ENCODE measurements at regions not wholly inside any gene's neighbourhood (a gene's known extent, or its start where the extent isn't known, plus 50 kb on each side); places are given as distances from the start of the nearest gene placed in this dataset.

DNA sequence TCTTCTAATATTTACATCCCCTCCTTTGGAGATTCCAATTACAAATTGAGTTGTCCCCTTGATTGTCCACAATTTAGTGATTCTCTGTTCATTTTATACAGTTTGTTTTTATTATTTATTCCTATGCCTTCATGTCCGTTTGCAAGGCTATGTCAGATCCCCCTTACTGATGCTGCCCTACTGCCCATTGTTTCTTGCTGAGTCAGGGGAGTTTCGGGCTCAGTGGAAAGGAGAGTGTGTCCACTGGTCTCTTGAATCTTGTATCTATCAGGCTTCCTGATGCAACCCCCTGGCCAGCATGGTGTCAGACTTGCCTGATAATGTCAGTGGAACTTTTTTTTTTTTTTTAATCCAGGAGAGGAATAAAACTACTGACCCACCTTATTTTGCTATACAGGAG is 384.4 kb downstream of the CDC14C start:
- peaks cover 3 to 5% of the 10 kb centered on the region in 2 donors for H3K9me3 ChIP-seq (replicated peaks in 1 of 2; ENCODE audit: control insufficient read depth in 1 of 2, insufficient read depth in 1 of 2, low read length in 2 of 2)
- no peak overlapping the region for H2AFZ ChIP-seq (ENCODE audit: insufficient read depth, low read depth, low read length, poor library complexity, severe bottlenecking)
- H3K36me3 Mint-ChIP-seq: no peaks in the 10 kb centered on the region
- no peak overlapping the region for H3K27ac ChIP-seq (ENCODE audit: low read depth in 1 of 2, low read length in 2 of 2)
- H3K36me3 ChIP-seq (replicated peaks in 1 of 2; ENCODE audit: control insufficient read depth in 1 of 2, insufficient read depth in 2 of 2, low read length in 2 of 2): no peaks in the 10 kb centered on the region
- H3K27ac Mint-ChIP-seq: no peak overlapping the region
- no peak for TF ChIP-seq CTCF (IDR thresholded peaks at IDR 0.05)
- intact Hi-C loops (cut with micrococcal nuclease): no loop called here
- no peaks in the 10 kb centered on the region for H3K4me1 ChIP-seq (ENCODE audit: control insufficient read depth in 1 of 2, insufficient read depth in 2 of 2, low read length in 2 of 2)
- no peaks in the 10 kb centered on the region for H4K20me1 ChIP-seq (ENCODE audit: insufficient read depth, low read length)
- no peaks in the 10 kb centered on the region for H3K27me3 ChIP-seq (ENCODE audit: control insufficient read depth in 2 of 2, insufficient read depth in 2 of 2, low read length in 2 of 2)
- H3K27me3 Mint-ChIP-seq (ENCODE audit: low read depth in 3 of 3): peaks cover 0 to 2% (median 0%) of the 10 kb centered on the region in 3 donors
- no peak overlapping the region for H3K9ac ChIP-seq (ENCODE audit: insufficient read depth, low read length, poor library complexity, severe bottlenecking)
- H3K4me3 ChIP-seq (replicated peaks in 1 of 3; ENCODE audit: low read depth in 2 of 3, low read length in 3 of 3): no peak overlapping the region
- no peaks in the 10 kb centered on the region for H3K79me2 ChIP-seq (ENCODE audit: insufficient read depth, low read length)
- peaks cover 0 to 12% (median 1%) of the 10 kb centered on the region in 7 donors for H3K9me3 Mint-ChIP-seq
- no peak for DNase-seq
- H3K4me1 Mint-ChIP-seq: no peaks in the 10 kb centered on the region
- no peak overlapping the region for H3K4me2 ChIP-seq (replicated peaks; ENCODE audit: extremely low read depth, low read length, poor library complexity, severe bottlenecking)
- H3K4me3 Mint-ChIP-seq: no peak overlapping the region
- 100% methylated on average over 1 of the region's 2 CpGs for WGBS (ENCODE audit: insufficient coverage)

- Histone ChIP-seq H3K79me2 (ENCODE audit: insufficient read depth, low read length) (no peaks in the 10 kb centered on the region), H3K27ac (ENCODE audit: low read depth in 1 of 2, low read length in 2 of 2) (no peak overlapping the region), H3K4me3 (replicated peaks in 1 of 3; ENCODE audit: low read depth in 2 of 3, low read length in 3 of 3) (no peak overlapping the region), H3K4me1 (ENCODE audit: control insufficient read depth in 1 of 2, insufficient read depth in 2 of 2, low read length in 2 of 2) (no peaks in the 10 kb centered on the region), H4K20me1 (ENCODE audit: insufficient read depth, low read length) (no peaks in the 10 kb centered on the region), H3K4me2 (replicated peaks; ENCODE audit: extremely low read depth, low read length, poor library complexity, severe bottlenecking) (no peak overlapping the region), H3K36me3 (replicated peaks in 1 of 2; ENCODE audit: control insufficient read depth in 1 of 2, insufficient read depth in 2 of 2, low read length in 2 of 2) (no peaks in the 10 kb centered on the region), H3K27me3 (ENCODE audit: control insufficient read depth in 2 of 2, insufficient read depth in 2 of 2, low read length in 2 of 2) (no peaks in the 10 kb centered on the region), H2AFZ (ENCODE audit: insufficient read depth, low read depth, low read length, poor library complexity, severe bottlenecking) (no peak overlapping the region), H3K9ac (ENCODE audit: insufficient read depth, low read length, poor library complexity, severe bottlenecking) (no peak overlapping the region), H3K9me3 (replicated peaks in 1 of 2; ENCODE audit: control insufficient read depth in 1 of 2, insufficient read depth in 1 of 2, low read length in 2 of 2) (no peaks in the 10 kb centered on the region)
- no peak for TF ChIP-seq CTCF (IDR thresholded peaks at IDR 0.05)
- intact Hi-C loops (cut with micrococcal nuclease): no loop called here
- Mint-ChIP-seq H3K4me3 (no peak overlapping the region), H3K4me1 (no peaks in the 10 kb centered on the region), H3K27me3 (ENCODE audit: low read depth in 3 of 3) (peaks cover 0 to 2% (median 0%) of the 10 kb centered on the region in 3 donors), H3K27ac (no peak overlapping the region), H3K36me3 (no peaks in the 10 kb centered on the region), H3K9me3 (peaks cover 0 to under 1% (median 0%) of the 10 kb centered on the region in 7 donors)
- whole genome bisulfite sequencing (ENCODE audit: insufficient coverage): no CpG with 5 or more reads among the region's 4 CpGs
- no peak for DNase-seq
These were observed 395.7 kb downstream of the CDC14C start for GRCh38 chr7:49320083-49320482.
